ENCODE measurements at regions not wholly inside any gene's neighbourhood (a gene's known extent, or its start where the extent isn't known, plus 50 kb on each side); places are given as distances from the start of the nearest gene placed in this dataset.

- DNase-seq (ENCODE audit: low read depth) = no peak
- TF ChIP-seq, protein P1, sequence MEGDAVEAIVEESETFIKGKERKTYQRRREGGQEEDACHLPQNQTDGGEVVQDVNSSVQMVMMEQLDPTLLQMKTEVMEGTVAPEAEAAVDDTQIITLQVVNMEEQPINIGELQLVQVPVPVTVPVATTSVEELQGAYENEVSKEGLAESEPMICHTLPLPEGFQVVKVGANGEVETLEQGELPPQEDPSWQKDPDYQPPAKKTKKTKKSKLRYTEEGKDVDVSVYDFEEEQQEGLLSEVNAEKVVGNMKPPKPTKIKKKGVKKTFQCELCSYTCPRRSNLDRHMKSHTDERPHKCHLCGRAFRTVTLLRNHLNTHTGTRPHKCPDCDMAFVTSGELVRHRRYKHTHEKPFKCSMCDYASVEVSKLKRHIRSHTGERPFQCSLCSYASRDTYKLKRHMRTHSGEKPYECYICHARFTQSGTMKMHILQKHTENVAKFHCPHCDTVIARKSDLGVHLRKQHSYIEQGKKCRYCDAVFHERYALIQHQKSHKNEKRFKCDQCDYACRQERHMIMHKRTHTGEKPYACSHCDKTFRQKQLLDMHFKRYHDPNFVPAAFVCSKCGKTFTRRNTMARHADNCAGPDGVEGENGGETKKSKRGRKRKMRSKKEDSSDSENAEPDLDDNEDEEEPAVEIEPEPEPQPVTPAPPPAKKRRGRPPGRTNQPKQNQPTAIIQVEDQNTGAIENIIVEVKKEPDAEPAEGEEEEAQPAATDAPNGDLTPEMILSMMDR (IDR thresholded peaks at IDR 0.05; ENCODE audit: low read depth, low read length, missing control alignments) = no peak
- no peak overlapping the region for H3K4me3 ChIP-seq (ENCODE audit: low read depth, low read length)
- in situ Hi-C loops (cut with HindIII; ENCODE audit: low sequenced_read_pairs) = no loop called here
Observed at GRCh38 chr4:149933120-149933519, 117.5 kb upstream of the IQCM start.

DNA sequence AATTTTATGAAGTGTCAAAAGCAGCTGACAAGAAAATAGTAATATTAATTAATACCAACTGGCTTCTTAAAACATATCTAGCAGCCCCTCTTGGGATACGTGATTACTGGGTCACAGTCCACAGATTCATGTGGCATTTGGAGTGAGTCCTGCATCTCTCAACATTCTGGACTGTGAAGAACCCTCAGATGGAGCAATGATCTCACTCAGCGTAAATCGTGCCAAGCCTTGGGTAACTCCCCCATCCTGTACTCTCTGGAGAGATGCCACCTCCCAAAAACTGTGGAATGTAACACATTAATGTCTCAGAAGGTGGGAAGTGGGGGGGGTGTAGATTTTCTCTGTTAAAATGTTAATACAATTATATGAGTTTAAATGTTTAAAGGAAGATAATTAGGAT is 118.2 kb upstream of the IQCM start:
- TF ChIP-seq, protein P1 (IDR thresholded peaks at IDR 0.05; ENCODE audit: low read depth, low read length, missing control alignments) = no peak
- peak; percentile 6 for DNase-seq (ENCODE audit: low read depth)
- in situ Hi-C loops (cut with HindIII; ENCODE audit: low sequenced_read_pairs) = no loop called here
- H3K4me3 ChIP-seq (ENCODE audit: low read depth, low read length) = no peak overlapping the region

DNA sequence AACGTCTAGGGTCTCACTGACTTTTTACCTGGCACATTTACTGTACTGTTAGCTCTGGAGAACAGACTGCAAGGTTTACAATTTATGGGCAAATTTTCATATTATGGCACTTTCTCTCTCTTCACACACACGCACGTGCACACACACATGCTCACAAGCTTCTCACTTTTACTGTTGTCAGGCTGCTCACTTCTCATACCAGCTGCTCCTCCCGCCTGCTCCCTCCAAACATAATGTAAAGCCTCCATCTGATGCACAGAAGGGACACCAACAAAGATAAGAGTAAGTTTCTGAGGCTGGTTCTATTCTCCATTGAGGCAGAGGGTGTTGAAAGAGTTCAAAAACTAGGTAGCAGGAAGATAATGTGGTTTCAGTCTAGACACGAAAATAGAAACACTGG is 128.9 kb upstream of the DCLK2 start:
- DNase-seq (ENCODE audit: low read depth) = no peak
- TF ChIP-seq, protein P1 (IDR thresholded peaks at IDR 0.05; ENCODE audit: low read depth, low read length, missing control alignments) = no peak
- no peak overlapping the region for H3K4me3 ChIP-seq (ENCODE audit: low read depth, low read length)
- in situ Hi-C loops (cut with HindIII; ENCODE audit: low sequenced_read_pairs) = no loop called here

- in situ Hi-C loops (cut with HindIII; ENCODE audit: low sequenced_read_pairs) = no loop called here
- no peak for DNase-seq (ENCODE audit: low read depth)
Observed at GRCh38 chr4:149951152-149951900, 126.9 kb upstream of the DCLK2 start.

GRCh38 chr4:149952101-149952500 is 126.1 kb upstream of the DCLK2 start:
- in situ Hi-C loops (cut with HindIII; ENCODE audit: low sequenced_read_pairs) = no loop called here
- TF ChIP-seq, protein P1 (IDR thresholded peaks at IDR 0.05; ENCODE audit: low read depth, low read length, missing control alignments) = no peak
- no peak for DNase-seq (ENCODE audit: low read depth)
- H3K4me3 ChIP-seq (ENCODE audit: low read depth, low read length) = no peak overlapping the region

More at GRCh38 chr4:149951152-149951900, 126.9 kb upstream of the DCLK2 start:
- no peak overlapping the region for H3K4me3 ChIP-seq (ENCODE audit: low read depth, low read length)
- TF ChIP-seq, protein P1 (IDR thresholded peaks at IDR 0.05; ENCODE audit: low read depth, low read length, missing control alignments) = no peak

- TF ChIP-seq, protein P1 (IDR thresholded peaks at IDR 0.05; ENCODE audit: low read depth, low read length, missing control alignments) = no peak
- no peak for DNase-seq (ENCODE audit: low read depth)
- no peak overlapping the region for H3K4me3 ChIP-seq (ENCODE audit: low read depth, low read length)
- in situ Hi-C loops (cut with HindIII; ENCODE audit: low sequenced_read_pairs) = no loop called here
Observed at GRCh38 chr4:149952716-149953115, 125.5 kb upstream of the DCLK2 start.

Measured in astrocyte of the cerebellum (primary cell).